Lower leg skin (tissue), 4 donors: ENCODE measurements at regions not wholly inside any gene's neighbourhood (a gene's known extent, or its start where the extent isn't known, plus 50 kb on each side); places are given as distances from the start of the nearest gene placed in this dataset.

ENCODE experiments used
- DNase-seq, 2 donors: peaks; one replicate each; pipeline ENCODE4 v3.0.0-alpha.2; 2019; ENCODE audit warnings: low spot score in 2 of 2
- H3K4me3 ChIP-seq: fragments of 200-600 bp; sonication (generic); 2 replicates; pipeline ENCODE4 v1.5.1; 2017; ENCODE audit warnings: mild to moderate bottlenecking, low read depth; ENCODE audit not compliant: poor library complexity, severe bottlenecking
- POLR2A ChIP-seq, 2 donors: fragments of 450-650 bp; IDR thresholded peaks; one replicate each; pipeline ENCODE4 v1.6.1; 2016 to 2017; ENCODE audit warnings: antibody characterized with exemption in 2 of 2, mild to moderate bottlenecking in 1 of 2, moderate library complexity in 1 of 2
- WGBS, 2 donors: methylation state at CpG; one replicate each; pipeline ENCODE4 v1.1.5; 2018; 5-methylcytosine and 5-hydroxymethylcytosine counted together
- intact Hi-C: fragments of 100-400 bp; cut with DNase I; formaldehyde crosslinking; loops from one replicate; pipeline ENCODE4 v1.15.0; 2023; ENCODE audit warnings: low total_unique reads
- TF ChIP-seq, protein P1 (sequence below), 3 donors: fragments of 450-650 bp; IDR thresholded peaks; one replicate each; pipeline ENCODE4 v1.5.1; 2016; ENCODE audit warnings: antibody characterized with exemption in 3 of 3, mild to moderate bottlenecking in 3 of 3, moderate library complexity in 2 of 3

DNA sequence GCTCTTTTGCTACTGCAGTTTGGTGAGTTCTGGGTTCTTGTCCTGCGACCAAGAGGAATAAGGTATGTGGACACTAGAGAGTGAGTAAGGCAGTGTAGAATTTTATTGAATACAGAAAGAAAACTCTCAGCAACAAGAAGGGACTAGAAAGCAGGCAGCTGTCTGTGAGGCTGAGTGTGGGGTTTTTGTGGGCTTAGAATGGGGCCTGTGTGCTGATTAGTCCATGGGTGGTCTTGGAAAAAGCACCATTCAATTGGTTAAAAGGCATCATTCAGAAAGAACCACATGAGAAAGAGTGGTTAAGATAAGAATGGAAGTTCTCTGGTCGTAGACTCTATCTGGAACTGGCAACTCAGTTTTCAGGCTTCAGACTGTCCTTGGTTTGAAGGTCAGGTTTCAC, 298.8 kb downstream of the TGFB2 start:
- TF ChIP-seq, protein P1, sequence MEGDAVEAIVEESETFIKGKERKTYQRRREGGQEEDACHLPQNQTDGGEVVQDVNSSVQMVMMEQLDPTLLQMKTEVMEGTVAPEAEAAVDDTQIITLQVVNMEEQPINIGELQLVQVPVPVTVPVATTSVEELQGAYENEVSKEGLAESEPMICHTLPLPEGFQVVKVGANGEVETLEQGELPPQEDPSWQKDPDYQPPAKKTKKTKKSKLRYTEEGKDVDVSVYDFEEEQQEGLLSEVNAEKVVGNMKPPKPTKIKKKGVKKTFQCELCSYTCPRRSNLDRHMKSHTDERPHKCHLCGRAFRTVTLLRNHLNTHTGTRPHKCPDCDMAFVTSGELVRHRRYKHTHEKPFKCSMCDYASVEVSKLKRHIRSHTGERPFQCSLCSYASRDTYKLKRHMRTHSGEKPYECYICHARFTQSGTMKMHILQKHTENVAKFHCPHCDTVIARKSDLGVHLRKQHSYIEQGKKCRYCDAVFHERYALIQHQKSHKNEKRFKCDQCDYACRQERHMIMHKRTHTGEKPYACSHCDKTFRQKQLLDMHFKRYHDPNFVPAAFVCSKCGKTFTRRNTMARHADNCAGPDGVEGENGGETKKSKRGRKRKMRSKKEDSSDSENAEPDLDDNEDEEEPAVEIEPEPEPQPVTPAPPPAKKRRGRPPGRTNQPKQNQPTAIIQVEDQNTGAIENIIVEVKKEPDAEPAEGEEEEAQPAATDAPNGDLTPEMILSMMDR (IDR thresholded peaks at IDR 0.05): no peak
- TF ChIP-seq POLR2A (IDR thresholded peaks at IDR 0.05): no peak
- WGBS, 2 donors: 83 to 87% methylated on average over 2 of the region's 2 CpGs
- no peak overlapping the region for H3K4me3 ChIP-seq
- no peak for DNase-seq
- intact Hi-C loops: no loop called here

DNA sequence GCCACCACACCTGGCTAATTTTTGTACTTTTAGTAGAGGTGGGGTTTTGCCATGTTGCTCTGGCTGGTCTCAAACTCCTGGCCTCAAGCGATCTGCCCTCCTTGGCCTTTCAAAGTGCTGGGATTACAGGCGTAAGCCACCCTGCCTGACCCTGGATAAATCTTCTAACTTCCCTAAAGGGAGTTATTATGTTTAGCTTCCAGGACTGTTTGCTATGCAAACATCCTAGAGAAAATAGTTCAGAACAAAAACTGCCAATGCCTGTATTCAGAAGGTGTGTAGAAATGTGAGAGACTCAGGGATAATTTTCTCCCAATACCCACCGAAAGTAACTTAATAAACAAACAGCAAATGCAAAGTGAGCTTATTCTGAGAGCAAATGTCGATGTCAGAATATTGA, 301.2 kb downstream of the TGFB2 start:
- DNase-seq: no peak
- intact Hi-C loops: no loop called here
- TF ChIP-seq POLR2A (IDR thresholded peaks at IDR 0.05): no peak
- TF ChIP-seq, protein P1 (IDR thresholded peaks at IDR 0.05): no peak
- WGBS, 2 donors: 83 to 95% methylated on average over 4 of the region's 4 CpGs
- H3K4me3 ChIP-seq: no peak overlapping the region

- no peak overlapping the region for H3K4me3 ChIP-seq
- no peak for TF ChIP-seq POLR2A (IDR thresholded peaks at IDR 0.05)
- TF ChIP-seq, protein P1 (IDR thresholded peaks at IDR 0.05): no peak
- no peak for DNase-seq
- 71 to 73% methylated on average over 3 of the region's 3 CpGs for WGBS, 2 donors
- intact Hi-C loops: no loop called here
These were observed 311.3 kb downstream of the TGFB2 start for GRCh38 chr1:218656301-218657037.

GRCh38 chr1:218658269-218658668, 313.1 kb downstream of the TGFB2 start:
- 90 to 95% methylated on average over 2 of the region's 2 CpGs for WGBS, 2 donors
- intact Hi-C loops: no loop called here

DNA sequence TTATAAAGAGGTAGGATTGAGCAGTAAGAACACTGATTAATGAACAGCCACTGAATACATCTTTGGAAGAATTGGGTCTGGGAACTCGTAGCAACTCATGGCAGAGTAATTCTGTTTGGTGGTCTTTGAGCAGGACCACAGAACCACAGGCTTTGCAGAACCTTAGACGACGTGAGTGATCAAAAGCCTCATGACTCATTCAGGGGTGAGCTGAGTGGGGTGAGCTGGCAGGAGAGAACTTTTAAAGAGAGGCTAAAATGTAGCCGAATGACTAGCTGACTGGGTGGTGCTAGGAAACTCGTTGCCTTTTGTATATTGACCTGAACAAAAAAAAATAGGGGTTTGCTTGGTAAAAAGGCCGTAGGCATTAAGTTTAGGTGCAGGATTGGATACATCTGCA, 313.8 kb downstream of the TGFB2 start:
- no peak for DNase-seq
- H3K4me3 ChIP-seq: no peak overlapping the region
- intact Hi-C loops: no loop called here
- WGBS, 2 donors: 77 to 83% methylated on average over 6 of the region's 6 CpGs
- TF ChIP-seq, protein P1 (IDR thresholded peaks at IDR 0.05): no peak
- TF ChIP-seq POLR2A (IDR thresholded peaks at IDR 0.05): no peak

More at GRCh38 chr1:218658269-218658668, 313.1 kb downstream of the TGFB2 start:
- no peak for DNase-seq
- no peak overlapping the region for H3K4me3 ChIP-seq
- TF ChIP-seq, protein P1 (IDR thresholded peaks at IDR 0.05): no peak
- TF ChIP-seq POLR2A (IDR thresholded peaks at IDR 0.05): no peak
